Liver (tissue), 3 donors: ENCODE measurements at regions not wholly inside any gene's neighbourhood (a gene's known extent, or its start where the extent isn't known, plus 50 kb on each side); places are given as distances from the start of the nearest gene placed in this dataset.

ENCODE experiments used
- EGR1 ChIP-seq, 2 donors: IDR thresholded peaks; 2 replicates each; pipeline ENCODE4 v1.6.1; 2016 to 2018; ENCODE audit warnings: antibody characterized with exemption in 2 of 2, low read depth in 2 of 2
- FOXA1 ChIP-seq: IDR thresholded peaks from 2 replicates; pipeline ENCODE4 v1.6.1; 2016; ENCODE audit warnings: antibody characterized with exemption
- GABPA ChIP-seq, 2 donors: IDR thresholded peaks in 1 of 2; conservative IDR thresholded peaks in 1 of 2; 2 replicates each; pipeline ENCODE4 v1.6.1; 2016; ENCODE audit warnings: antibody characterized with exemption in 2 of 2, mild to moderate bottlenecking in 1 of 2, moderate library complexity in 1 of 2
- JUND ChIP-seq, 2 donors: IDR thresholded peaks; 2 replicates each; pipeline ENCODE4 v1.6.1; 2016; ENCODE audit warnings: antibody characterized with exemption in 2 of 2
- RXRA ChIP-seq, 2 donors: IDR thresholded peaks; 2 replicates each; pipeline ENCODE4 v1.6.1; 2017 to 2018; ENCODE audit warnings: antibody characterized with exemption in 2 of 2, mild to moderate bottlenecking in 1 of 2
- SP1 ChIP-seq: IDR thresholded peaks from 2 replicates; pipeline ENCODE4 v1.6.1; 2018; ENCODE audit warnings: antibody characterized with exemption, mild to moderate bottlenecking
- TAF1 ChIP-seq: conservative IDR thresholded peaks from 2 replicates; pipeline ENCODE4 v1.6.1; 2016; ENCODE audit warnings: antibody characterized with exemption, mild to moderate bottlenecking
- YY1 ChIP-seq: IDR thresholded peaks from 2 replicates; pipeline ENCODE4 v1.6.1; 2016; ENCODE audit warnings: antibody characterized with exemption, mild to moderate bottlenecking
- TF ChIP-seq, protein P1 (sequence below): fragments of 150-350 bp; IDR thresholded peaks from 2 replicates; pipeline ENCODE4 v1.5.1; 2017; ENCODE audit warnings: improper control_type of control experiment, low read depth, low read length; ENCODE audit not compliant: missing input control
- TF ChIP-seq, protein P2 (sequence below): IDR thresholded peaks from 2 replicates; pipeline ENCODE4 v1.6.1; 2016; ENCODE audit warnings: antibody characterized with exemption
- TF ChIP-seq, protein P3 (sequence below): IDR thresholded peaks from 2 replicates; pipeline ENCODE4 v1.6.1; 2016; ENCODE audit warnings: antibody characterized with exemption
- TF ChIP-seq, protein P4 (sequence below): IDR thresholded peaks from 2 replicates; pipeline ENCODE4 v1.6.1; 2016; ENCODE audit warnings: antibody characterized with exemption
- donor health status: healthy.
- donor health status: healthy.

DNA sequence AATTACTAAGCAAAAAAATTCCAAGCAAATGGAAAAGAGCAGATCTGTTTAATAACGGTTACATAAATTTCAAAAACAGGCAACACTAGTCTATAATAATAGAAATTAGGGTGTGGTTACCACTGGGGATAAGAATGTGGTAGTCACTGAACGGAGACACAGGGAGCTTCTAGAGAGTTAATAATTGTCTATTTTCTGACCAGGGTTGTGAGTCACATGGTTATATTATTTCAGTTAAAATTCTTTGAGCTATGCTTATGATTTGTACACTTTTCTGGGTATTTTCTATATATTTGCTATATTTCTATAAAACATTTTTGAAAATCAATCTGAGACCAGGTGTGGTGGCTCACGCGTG, 433.9 kb upstream of the MAF start:
- TF ChIP-seq, protein P1, sequence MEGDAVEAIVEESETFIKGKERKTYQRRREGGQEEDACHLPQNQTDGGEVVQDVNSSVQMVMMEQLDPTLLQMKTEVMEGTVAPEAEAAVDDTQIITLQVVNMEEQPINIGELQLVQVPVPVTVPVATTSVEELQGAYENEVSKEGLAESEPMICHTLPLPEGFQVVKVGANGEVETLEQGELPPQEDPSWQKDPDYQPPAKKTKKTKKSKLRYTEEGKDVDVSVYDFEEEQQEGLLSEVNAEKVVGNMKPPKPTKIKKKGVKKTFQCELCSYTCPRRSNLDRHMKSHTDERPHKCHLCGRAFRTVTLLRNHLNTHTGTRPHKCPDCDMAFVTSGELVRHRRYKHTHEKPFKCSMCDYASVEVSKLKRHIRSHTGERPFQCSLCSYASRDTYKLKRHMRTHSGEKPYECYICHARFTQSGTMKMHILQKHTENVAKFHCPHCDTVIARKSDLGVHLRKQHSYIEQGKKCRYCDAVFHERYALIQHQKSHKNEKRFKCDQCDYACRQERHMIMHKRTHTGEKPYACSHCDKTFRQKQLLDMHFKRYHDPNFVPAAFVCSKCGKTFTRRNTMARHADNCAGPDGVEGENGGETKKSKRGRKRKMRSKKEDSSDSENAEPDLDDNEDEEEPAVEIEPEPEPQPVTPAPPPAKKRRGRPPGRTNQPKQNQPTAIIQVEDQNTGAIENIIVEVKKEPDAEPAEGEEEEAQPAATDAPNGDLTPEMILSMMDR: no peak
- TF ChIP-seq SP1: no peak
- TF ChIP-seq RXRA (IDR thresholded peaks at IDR 0.05): no peak
- no peak for TF ChIP-seq GABPA (IDR thresholded peaks at IDR 0.05 in 1 of 2, conservative IDR thresholded peaks at IDR 0.05 in 1 of 2)
- no peak for TF ChIP-seq FOXA1
- TF ChIP-seq, protein P2, sequence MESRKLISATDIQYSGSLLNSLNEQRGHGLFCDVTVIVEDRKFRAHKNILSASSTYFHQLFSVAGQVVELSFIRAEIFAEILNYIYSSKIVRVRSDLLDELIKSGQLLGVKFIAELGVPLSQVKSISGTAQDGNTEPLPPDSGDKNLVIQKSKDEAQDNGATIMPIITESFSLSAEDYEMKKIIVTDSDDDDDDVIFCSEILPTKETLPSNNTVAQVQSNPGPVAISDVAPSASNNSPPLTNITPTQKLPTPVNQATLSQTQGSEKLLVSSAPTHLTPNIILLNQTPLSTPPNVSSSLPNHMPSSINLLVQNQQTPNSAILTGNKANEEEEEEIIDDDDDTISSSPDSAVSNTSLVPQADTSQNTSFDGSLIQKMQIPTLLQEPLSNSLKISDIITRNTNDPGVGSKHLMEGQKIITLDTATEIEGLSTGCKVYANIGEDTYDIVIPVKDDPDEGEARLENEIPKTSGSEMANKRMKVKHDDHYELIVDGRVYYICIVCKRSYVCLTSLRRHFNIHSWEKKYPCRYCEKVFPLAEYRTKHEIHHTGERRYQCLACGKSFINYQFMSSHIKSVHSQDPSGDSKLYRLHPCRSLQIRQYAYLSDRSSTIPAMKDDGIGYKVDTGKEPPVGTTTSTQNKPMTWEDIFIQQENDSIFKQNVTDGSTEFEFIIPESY: no peak
- TF ChIP-seq, protein P3, sequence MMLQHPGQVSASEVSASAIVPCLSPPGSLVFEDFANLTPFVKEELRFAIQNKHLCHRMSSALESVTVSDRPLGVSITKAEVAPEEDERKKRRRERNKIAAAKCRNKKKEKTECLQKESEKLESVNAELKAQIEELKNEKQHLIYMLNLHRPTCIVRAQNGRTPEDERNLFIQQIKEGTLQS: no peak
- TF ChIP-seq, protein P4, sequence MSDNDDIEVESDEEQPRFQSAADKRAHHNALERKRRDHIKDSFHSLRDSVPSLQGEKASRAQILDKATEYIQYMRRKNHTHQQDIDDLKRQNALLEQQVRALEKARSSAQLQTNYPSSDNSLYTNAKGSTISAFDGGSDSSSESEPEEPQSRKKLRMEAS: no peak
- no peak for TF ChIP-seq JUND (IDR thresholded peaks at IDR 0.05)
- no peak for TF ChIP-seq TAF1
- TF ChIP-seq EGR1 (IDR thresholded peaks at IDR 0.05; ENCODE audit: low read depth in 2 of 2): no peak
- no peak for TF ChIP-seq YY1
